ENCODE measurements at regions not wholly inside any gene's neighbourhood (a gene's known extent, or its start where the extent isn't known, plus 50 kb on each side); places are given as distances from the start of the nearest gene placed in this dataset.

- no peak overlapping the region for H3K4me3 Mint-ChIP-seq
- peaks cover 0 to under 1% of the 10 kb centered on the region in 2 donors for H3K36me3 Mint-ChIP-seq
- no peak for DNase-seq
- no peak overlapping the region for H2AFZ ChIP-seq (ENCODE audit: insufficient read depth, low read depth, low read length, poor library complexity, severe bottlenecking)
- TF ChIP-seq CTCF (IDR thresholded peaks at IDR 0.05), result no peak
- intact Hi-C loops (cut with micrococcal nuclease), result no loop called here
- no peaks in the 10 kb centered on the region for H4K20me1 ChIP-seq (ENCODE audit: insufficient read depth, low read length)
- no peak overlapping the region for H3K27ac Mint-ChIP-seq
- no peaks in the 10 kb centered on the region for H3K27me3 Mint-ChIP-seq (ENCODE audit: low read depth in 3 of 3)
- H3K4me2 ChIP-seq (replicated peaks; ENCODE audit: extremely low read depth, low read length, poor library complexity, severe bottlenecking), result no peak overlapping the region
- peaks cover 22% of the 10 kb centered on the region for H3K4me1 Mint-ChIP-seq
- no peak overlapping the region for H3K4me3 ChIP-seq (replicated peaks in 1 of 3; ENCODE audit: low read depth in 2 of 3, low read length in 3 of 3)
- H3K79me2 ChIP-seq (ENCODE audit: insufficient read depth, low read length), result no peaks in the 10 kb centered on the region
- H3K27me3 ChIP-seq (ENCODE audit: control insufficient read depth in 2 of 2, insufficient read depth in 2 of 2, low read length in 2 of 2), result no peaks in the 10 kb centered on the region
- H3K4me1 ChIP-seq (ENCODE audit: control insufficient read depth in 1 of 2, insufficient read depth in 2 of 2, low read length in 2 of 2), result peaks cover 18 to 29% of the 10 kb centered on the region in 2 donors
- peaks cover 4 to 7% of the 10 kb centered on the region in 2 donors for H3K9me3 ChIP-seq (replicated peaks in 1 of 2; ENCODE audit: control insufficient read depth in 1 of 2, insufficient read depth in 1 of 2, low read length in 2 of 2)
- no peak overlapping the region for H3K27ac ChIP-seq (ENCODE audit: low read depth in 1 of 2, low read length in 2 of 2)
- peaks cover 7 to 23% (median 9%) of the 10 kb centered on the region in 7 donors for H3K9me3 Mint-ChIP-seq
- no peak overlapping the region for H3K9ac ChIP-seq (ENCODE audit: insufficient read depth, low read length, poor library complexity, severe bottlenecking)
- H3K36me3 ChIP-seq (replicated peaks in 1 of 2; ENCODE audit: control insufficient read depth in 1 of 2, insufficient read depth in 2 of 2, low read length in 2 of 2), result no peaks in the 10 kb centered on the region
Observed at GRCh38 chr12:22395666-22396065, 61.2 kb upstream of the ST8SIA1 start.

Data from CD14-positive monocyte (primary cell).